Transverse colon (tissue), 4 donors: ENCODE measurements at regions not wholly inside any gene's neighbourhood (a gene's known extent, or its start where the extent isn't known, plus 50 kb on each side); places are given as distances from the start of the nearest gene placed in this dataset.
"Not testable (repeated sequence)": the region's sequence is repeated elsewhere in the genome, so short reads cannot be mapped to it uniquely, and the experiment has no call there.

Experiments used
- DNase-seq: peaks from one replicate; pipeline ENCODE4 v3.0.0-alpha.2; 2019
- H3K27ac ChIP-seq, 4 donors: fragments of 200-600 bp; sonication (generic); 2 replicates each; pipeline ENCODE4 v1.5.1; 2016 to 2018; ENCODE audit warnings: inconsistent platforms in 4 of 4
- H3K27me3 ChIP-seq: fragments of 200-600 bp; sonication (generic); 2 replicates; pipeline ENCODE4 v1.5.1; 2017; ENCODE audit warnings: inconsistent platforms
- H3K36me3 ChIP-seq, 4 donors: fragments of 200-600 bp; sonication (generic); 2 replicates each; pipeline ENCODE4 v1.5.1; 2017 to 2019; ENCODE audit warnings: inconsistent platforms in 4 of 4
- H3K4me1 ChIP-seq, 4 donors: fragments of 200-600 bp; sonication (generic); 2 replicates each; pipeline ENCODE4 v1.5.1; 2017 to 2020; ENCODE audit warnings: inconsistent platforms in 4 of 4
- H3K4me3 ChIP-seq, 4 donors: fragments of 200-600 bp; sonication (generic); 1 replicate in 1 of 4; 2 replicates in 3 of 4; pipeline versions ENCODE4 v1.5.1 to v1.6.1; 2017 to 2019; ENCODE audit warnings: inconsistent platforms in 4 of 4
- H3K9me3 ChIP-seq, 2 donors: fragments of 200-600 bp; sonication (generic); 2 replicates each; pipeline ENCODE4 v1.5.1; 2017 to 2019; ENCODE audit warnings: inconsistent platforms in 2 of 2
- CTCF ChIP-seq, 5 experiments: fragments of 200-600 bp in 3 of 5; fragments of 450-650 bp in 2 of 5; sonication (generic) in 3 of 5; IDR thresholded peaks; 1 replicate in 2 of 5; 2 replicates in 3 of 5; pipeline ENCODE4 v1.5.1; 2016 to 2017; ENCODE audit warnings: antibody characterized with exemption in 5 of 5, inconsistent platforms in 3 of 5, mild to moderate bottlenecking in 2 of 5, moderate library complexity in 1 of 5
- EP300 ChIP-seq: sonication (generic); formaldehyde crosslinking; IDR thresholded peaks from one replicate; pipeline ENCODE4 v1.6.1; 2017; ENCODE audit warnings: antibody characterized with exemption, low read depth
- POLR2A ChIP-seq: fragments of 450-650 bp; IDR thresholded peaks from one replicate; pipeline ENCODE4 v1.6.1; 2016; ENCODE audit warnings: antibody characterized with exemption, mild to moderate bottlenecking, moderate library complexity
- POLR2AphosphoS5 ChIP-seq, 3 donors: sonication (generic); formaldehyde crosslinking; IDR thresholded peaks; one replicate each; pipeline ENCODE4 v1.6.1; 2016; ENCODE audit warnings: antibody characterized with exemption in 3 of 3
- whole genome bisulfite sequencing, 2 donors: methylation state at CpG; one replicate each; pipeline ENCODE4 v1.1.5; 2018; ENCODE audit warnings: low coverage in 1 of 2; 5-methylcytosine and 5-hydroxymethylcytosine counted together
- in situ Hi-C, 4 donors: fragments of 200-750 bp; cut with MboI; loops; one replicate each; pipeline versions ENCODE4 v1.15.0 to v1.15.1; 2017; ENCODE audit warnings: low sequenced_read_pairs in 3 of 4, low pct_ligation_motif_present in 1 of 4, low pct_unique_long_range_greater_than_20kb in 1 of 4
- intact Hi-C: fragments of 100-400 bp; cut with DNase I; formaldehyde crosslinking; loops from one replicate; pipeline ENCODE4 v1.15.1; 2023; ENCODE audit warnings: low total_unique reads

- H3K4me1 ChIP-seq = no peaks in the 10 kb centered on the region
- WGBS, 2 donors = 33% methylated on average over 1 of the region's 1 CpG; no CpG with 5 or more reads in 1 of the 2 donors
- no peaks in the 10 kb centered on the region for H3K9me3 ChIP-seq
- TF ChIP-seq CTCF (IDR thresholded peaks at IDR 0.05) = no peak
- TF ChIP-seq POLR2A = no peak
- intact Hi-C loops = no loop called here
- no peaks in the 10 kb centered on the region for H3K36me3 ChIP-seq
- H3K27me3 ChIP-seq = no peaks in the 10 kb centered on the region
- in situ Hi-C loops = loop anchor here in 1 of 4 donors (25.0 kb wide), 1 partner anchor 99 kb away; no protein-coding TSS in a partner anchor
- no peak for DNase-seq
- no peak overlapping the region for H3K27ac ChIP-seq
- H3K4me3 ChIP-seq = no peak overlapping the region
These were observed 349.5 kb upstream of the EDA2R start for GRCh38 chrX:66988331-66988730.

GRCh38 chrX:66961665-66962064 is 322.8 kb upstream of the EDA2R start:
- Histone ChIP-seq H3K27me3 (no peaks in the 10 kb centered on the region), H3K36me3 (no peaks in the 10 kb centered on the region), H3K9me3 (no peaks in the 10 kb centered on the region), H3K4me1 (no peaks in the 10 kb centered on the region), H3K4me3 (no peak overlapping the region), H3K27ac (no peak overlapping the region)
- intact Hi-C loops = no loop called here
- WGBS, 2 donors = 71% methylated on average over 3 of the region's 3 CpGs; no CpG with 5 or more reads in 1 of the 2 donors
- no peak for DNase-seq
- in situ Hi-C loops = no loop called here
- no peak for TF ChIP-seq EP300
- TF ChIP-seq CTCF (IDR thresholded peaks at IDR 0.05) = no peak
- no peak for TF ChIP-seq POLR2AphosphoS5 (IDR thresholded peaks at IDR 0.05)
- no peak for TF ChIP-seq POLR2A

GRCh38 chrX:66931713-66932112 is 292.8 kb upstream of the EDA2R start:
- no peak for TF ChIP-seq POLR2A
- TF ChIP-seq CTCF (IDR thresholded peaks at IDR 0.05) = no peak
- no peaks in the 10 kb centered on the region for H3K9me3 ChIP-seq
- no peaks in the 10 kb centered on the region for H3K36me3 ChIP-seq
- no peak overlapping the region for H3K27ac ChIP-seq
- H3K4me1 ChIP-seq = no peaks in the 10 kb centered on the region
- intact Hi-C loops (no loop called here), in situ Hi-C loops (no loop called here)
- DNase-seq = no peak
- WGBS, 2 donors = 90 to 100% methylated on average over 1 of the region's 1 CpG
- H3K27me3 ChIP-seq = no peaks in the 10 kb centered on the region
- H3K4me3 ChIP-seq = no peak overlapping the region

GRCh38 chrX:66930516-66930915 is 291.6 kb upstream of the EDA2R start:
- WGBS, 2 donors = 91% methylated on average over 18 of the region's 18 CpGs; no CpG with 5 or more reads in 1 of the 2 donors
- H3K27ac ChIP-seq, H3K9me3 ChIP-seq, H3K27me3 ChIP-seq, H3K4me3 ChIP-seq, H3K36me3 ChIP-seq, H3K4me1 ChIP-seq, DNase-seq, intact Hi-C loops, in situ Hi-C loops: not testable (repeated sequence)

- no peak for TF ChIP-seq EP300
- TF ChIP-seq POLR2A = no peak
- TF ChIP-seq POLR2AphosphoS5 (IDR thresholded peaks at IDR 0.05) = no peak
- no peak for TF ChIP-seq CTCF (IDR thresholded peaks at IDR 0.05)
- Histone ChIP-seq H3K9me3 (no peaks in the 10 kb centered on the region), H3K27ac (no peak overlapping the region), H3K27me3 (no peaks in the 10 kb centered on the region), H3K36me3 (no peaks in the 10 kb centered on the region), H3K4me3 (no peak overlapping the region), H3K4me1 (no peaks in the 10 kb centered on the region)
- intact Hi-C loops (no loop called here), in situ Hi-C loops (no loop called here)
- DNase-seq = no peak
- 81% methylated on average over 1 of the region's 1 CpG; no CpG with 5 or more reads in 1 of the 2 donors for WGBS, 2 donors
These were observed 281.4 kb upstream of the EDA2R start for GRCh38 chrX:66920296-66920695.
